Lower leg skin (tissue), 3 donors: ENCODE measurements at regions not wholly inside any gene's neighbourhood (a gene's known extent, or its start where the extent isn't known, plus 50 kb on each side); places are given as distances from the start of the nearest gene placed in this dataset.

Source experiments
- CTCF ChIP-seq, 3 donors: fragments of 450-650 bp; IDR thresholded peaks; one replicate each; pipeline ENCODE4 v1.5.1; 2016; ENCODE audit warnings: antibody characterized with exemption in 3 of 3, mild to moderate bottlenecking in 3 of 3, moderate library complexity in 2 of 3
- POLR2A ChIP-seq, 2 donors: fragments of 450-650 bp; IDR thresholded peaks; one replicate each; pipeline ENCODE4 v1.6.1; 2016 to 2017; ENCODE audit warnings: antibody characterized with exemption in 2 of 2, mild to moderate bottlenecking in 1 of 2, moderate library complexity in 1 of 2

GRCh38 chr2:15685143-15685542 lies 93.5 kb downstream of the DDX1 start:
- no peak for TF ChIP-seq CTCF (IDR thresholded peaks at IDR 0.05)
- no peak for TF ChIP-seq POLR2A (IDR thresholded peaks at IDR 0.05)
